Inflammatory macrophage treated with lipopolysaccharide for 4 hours (primary cell): ENCODE measurements at regions not wholly inside any gene's neighbourhood (a gene's known extent, or its start where the extent isn't known, plus 50 kb on each side); places are given as distances from the start of the nearest gene placed in this dataset.
"Not testable (repeated sequence)": the region's sequence is repeated elsewhere in the genome, so short reads cannot be mapped to it uniquely, and the experiment has no call there.

Source experiments
- DNase-seq: peaks from one replicate; pipeline ENCODE4 v3.0.0-alpha.2; 2020

DNA sequence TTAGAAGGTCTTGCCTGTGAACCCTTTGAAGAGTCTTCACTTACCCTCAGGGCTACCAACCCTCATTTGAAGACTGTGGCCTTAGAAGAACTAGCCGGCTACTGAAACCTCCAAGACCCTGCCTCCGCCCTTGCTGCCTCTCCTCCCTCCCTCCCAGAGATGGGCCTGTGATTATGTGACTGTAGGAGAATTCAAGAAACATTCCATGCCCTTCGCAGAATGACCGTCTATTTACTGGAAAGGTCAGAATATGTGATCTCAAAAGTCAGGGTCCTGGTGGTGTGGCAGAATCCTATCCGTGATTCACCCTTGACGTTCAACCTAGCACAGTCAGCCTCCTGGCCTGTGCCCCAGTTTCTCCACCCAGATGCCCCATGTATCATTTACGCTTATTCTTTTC is 109.6 kb downstream of the CTNND1 start:
- no peak for DNase-seq

DNA sequence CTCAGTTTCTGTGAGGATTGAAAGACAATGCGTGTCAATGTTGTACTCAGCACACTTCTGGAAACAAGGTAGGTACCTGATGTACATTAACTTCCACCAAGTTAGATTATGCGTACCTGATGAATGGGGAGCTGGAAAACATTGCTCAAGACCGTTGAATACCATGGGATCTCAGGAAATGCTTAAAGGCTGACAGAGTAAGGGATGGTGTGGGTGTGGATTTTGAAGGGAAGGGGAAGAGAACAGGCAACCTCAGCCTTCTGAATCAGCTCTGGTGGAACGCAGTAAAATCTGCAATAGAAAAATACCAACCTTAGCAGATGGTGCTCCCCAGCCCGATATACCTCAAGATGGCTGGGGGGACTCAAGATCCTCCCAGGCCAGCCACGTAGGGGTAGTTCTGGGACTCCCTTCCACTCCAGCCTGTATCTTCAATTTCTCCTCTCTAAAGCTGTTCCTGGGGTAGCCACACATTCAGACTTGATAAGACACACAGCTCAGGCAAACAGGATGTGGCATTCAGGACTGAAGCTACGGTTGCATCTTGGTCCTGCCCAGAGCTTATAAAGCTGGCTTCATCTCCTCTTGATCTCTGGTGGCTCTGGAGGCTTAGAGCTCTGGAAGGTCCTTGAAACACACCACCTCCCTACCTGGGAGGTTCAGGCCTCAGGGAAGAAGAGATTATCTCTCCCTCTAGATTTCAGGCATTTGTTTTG is 111.8 kb downstream of the CTNND1 start:
- no peak for DNase-seq

DNA sequence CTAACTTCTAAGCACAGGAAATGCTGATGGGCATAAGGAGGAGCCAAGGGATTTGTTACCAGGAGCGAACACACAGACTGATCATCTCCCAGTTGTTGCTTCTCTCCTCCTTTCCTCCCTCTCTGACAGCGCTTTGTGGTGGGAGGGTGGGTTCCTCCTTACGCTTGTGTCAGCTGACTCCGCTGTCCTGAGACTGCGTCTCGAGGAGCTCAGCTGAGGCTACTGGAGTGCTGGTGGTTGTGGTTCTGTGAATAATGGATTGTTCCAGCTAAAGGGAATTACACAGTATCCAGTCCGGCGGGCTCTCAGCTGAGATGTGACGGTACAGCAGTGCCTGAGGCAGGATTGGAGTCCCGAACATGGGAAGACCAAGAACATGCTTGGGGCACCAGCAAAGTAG is 113.4 kb downstream of the CTNND1 start:
- DNase-seq, result no peak

DNA sequence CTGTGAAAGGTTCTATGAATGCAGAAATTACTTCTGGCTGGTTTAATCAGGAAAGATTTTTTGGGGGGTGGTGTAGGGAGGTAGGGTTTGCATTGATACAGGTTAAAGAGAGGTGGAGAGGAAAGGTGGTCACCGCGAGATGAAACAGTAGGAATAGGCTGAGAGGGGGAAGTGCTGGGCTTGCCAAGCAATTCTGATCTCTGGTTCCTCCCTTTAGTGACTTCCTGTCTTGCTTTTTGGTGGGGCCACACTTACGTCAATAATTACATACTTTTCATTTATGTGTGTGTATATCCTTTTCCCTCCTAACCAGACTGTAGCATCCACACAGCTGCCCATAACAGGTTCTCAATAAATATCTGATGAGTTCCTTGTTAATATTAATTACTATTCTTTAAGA is 120.0 kb downstream of the CTNND1 start:
- peak; percentile 8 for DNase-seq

DNA sequence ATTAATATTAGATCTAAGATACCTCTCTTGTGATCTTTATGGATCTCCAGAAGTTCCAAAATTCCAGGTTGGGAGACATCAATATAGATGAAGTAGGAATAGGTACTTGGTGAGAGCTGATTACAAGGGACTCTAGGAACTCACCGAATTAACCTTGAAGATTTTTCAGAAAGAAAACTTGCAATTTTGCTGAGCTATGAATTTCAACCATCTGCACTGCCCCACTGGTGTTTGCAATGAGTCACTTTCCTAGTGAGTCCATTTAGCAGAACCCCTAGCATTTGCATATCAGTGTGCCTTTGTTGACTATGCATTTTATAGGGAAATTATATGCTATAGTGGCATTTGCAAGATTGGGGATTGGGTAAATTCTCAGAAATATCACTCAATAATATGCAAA is 122.0 kb downstream of the CTNND1 start:
- no peak for DNase-seq

DNA sequence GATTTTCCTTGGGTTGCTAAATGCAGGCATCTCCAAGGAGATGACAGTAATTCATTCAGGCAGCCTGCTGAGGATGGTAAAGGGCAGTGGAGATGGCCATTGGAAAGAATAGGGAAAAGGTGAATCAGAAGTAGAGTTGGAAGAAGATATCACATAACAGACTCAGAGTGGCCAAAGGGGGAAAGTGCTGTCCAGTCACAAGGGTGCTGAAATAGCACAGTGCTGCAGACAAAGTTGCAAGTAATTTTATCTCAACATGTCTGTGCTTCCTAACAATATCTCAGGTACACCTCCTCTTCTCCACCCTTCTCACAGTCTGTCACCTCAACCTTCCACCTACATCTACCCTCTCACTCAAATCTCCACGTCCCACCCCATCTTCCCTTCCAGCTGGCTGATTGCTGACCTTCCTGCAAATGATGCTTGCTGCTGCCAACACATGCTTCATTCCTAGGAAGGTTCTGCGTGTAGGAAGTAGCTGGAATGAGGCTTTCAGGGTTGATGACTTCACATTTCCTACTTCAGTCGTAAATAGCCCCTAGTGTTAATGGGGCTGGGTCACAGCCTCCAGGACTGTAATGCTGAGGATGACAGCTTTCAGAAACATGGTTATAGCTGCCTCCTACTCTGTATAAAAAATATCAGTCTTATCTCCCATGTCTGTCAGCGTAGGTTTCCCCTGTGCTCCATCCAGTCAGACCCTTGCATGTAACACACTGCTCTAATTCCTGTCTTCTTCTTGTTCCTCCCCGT is 123.9 kb downstream of the CTNND1 start:
- DNase-seq, result no peak

DNA sequence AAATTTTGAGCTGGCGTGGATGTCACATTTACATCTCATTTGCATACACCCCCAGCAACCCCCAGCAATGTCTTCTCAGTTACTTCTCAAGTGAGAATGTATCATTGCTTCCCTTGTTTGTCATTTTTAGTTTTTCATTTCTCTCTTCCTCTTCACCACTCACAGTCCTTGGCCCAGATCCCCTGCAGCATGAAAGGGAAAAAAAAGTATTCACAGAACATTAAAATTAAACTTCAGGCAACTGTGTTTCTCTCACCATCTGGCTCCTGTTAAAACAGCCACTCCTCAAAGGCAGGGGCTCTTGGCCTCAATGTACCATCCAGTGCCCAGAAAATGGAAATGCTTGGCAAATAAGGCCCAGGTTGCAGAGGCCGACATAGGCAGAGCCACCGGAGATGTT is 126.8 kb downstream of the CTNND1 start:
- no peak for DNase-seq

DNA sequence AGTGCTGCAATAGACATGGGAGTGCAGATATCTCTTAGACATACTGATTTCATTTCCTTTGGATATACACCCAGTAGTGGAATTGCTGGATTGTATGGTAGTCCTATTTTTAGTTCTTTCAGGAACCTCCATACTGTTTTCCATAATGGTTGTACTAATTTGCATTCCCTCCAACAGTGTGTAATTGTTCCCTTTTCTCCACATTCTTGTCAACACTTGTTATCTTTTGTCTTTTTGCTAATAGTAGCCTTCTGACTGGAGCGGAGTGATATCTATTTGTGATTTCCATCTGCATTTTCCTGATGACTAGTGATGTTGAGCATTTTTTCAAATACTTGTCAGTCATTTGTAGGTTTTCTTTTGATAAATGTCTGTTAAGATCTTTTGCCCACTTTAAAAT is 128.9 kb downstream of the CTNND1 start:
- no peak for DNase-seq

DNA sequence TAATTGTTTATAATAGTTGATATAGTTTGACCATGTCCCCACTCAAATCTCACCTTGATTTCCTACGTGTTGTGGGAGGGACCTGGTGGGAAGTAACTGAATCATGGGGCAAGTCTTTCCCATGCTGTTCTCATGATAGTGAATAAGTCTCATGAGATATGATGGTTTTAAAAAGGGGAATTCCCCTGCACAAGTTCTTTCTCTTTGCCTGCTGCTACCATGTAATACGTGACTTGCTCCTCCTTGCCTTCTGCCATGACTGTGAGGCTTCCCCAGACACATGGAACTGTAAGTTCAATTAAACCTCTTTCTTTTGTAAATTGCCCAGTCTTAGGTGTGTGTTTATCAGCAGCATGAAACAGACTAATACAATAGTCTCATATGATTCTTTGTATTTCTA is 130.5 kb upstream of the OR9Q1 start:
- peak; percentile 34 for DNase-seq

DNA sequence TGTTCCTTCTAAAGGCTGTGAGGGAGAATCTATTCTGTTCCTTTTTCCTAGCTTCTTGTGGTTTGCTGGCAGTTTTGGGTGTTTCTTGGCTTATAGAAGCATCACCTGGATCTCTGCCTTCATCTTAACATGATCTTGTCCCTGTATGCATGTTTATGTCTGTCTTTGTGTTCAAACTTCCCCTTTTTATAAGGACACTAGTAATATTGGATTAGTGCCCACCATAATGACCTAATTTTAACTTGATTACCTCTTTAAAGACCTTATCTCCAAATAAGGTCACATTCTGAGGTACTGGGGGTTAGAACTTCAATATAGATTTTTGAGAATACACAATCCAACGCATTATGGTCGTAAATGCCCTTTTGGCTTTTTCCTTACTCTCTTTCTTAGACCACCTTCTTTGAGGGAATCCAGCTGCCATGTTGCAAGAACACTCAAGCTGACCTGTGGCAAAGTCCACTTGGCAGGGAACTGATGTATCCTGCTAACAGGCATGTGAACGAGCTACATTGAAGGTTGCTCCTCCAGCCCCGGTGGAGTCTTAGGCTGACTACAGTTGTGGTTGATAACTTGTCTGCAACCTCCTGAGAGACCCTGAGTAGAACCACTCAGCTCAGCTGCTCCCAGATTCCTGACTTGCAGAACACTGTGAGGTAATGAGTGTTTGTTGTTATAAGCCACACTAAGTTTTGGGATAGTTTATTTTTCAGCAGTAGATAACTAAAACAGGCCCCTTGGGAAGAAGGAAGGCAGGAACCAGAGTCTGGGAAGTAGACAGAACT is 127.1 kb upstream of the OR9Q1 start:
- no peak for DNase-seq

DNA sequence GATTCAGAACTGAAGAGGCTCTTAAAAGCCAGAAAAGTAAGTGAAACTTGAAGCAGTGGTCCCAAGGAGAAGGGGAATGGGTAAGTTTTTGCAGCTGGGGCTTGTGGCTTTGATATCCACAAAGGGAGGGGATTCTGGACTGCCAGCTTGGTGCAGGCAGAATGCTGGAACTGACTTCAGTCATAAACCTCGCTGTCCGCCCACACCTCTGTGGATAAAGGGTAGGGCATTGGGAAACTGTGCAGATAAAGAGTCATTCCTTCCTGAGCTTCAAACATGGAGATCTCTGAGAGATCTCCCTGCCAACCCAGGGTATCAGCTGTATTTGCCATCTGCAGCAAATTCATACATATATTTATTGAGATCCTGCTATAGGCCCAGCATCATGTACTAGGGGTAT is 124.3 kb upstream of the OR9Q1 start:
- peak; percentile 2 for DNase-seq

DNA sequence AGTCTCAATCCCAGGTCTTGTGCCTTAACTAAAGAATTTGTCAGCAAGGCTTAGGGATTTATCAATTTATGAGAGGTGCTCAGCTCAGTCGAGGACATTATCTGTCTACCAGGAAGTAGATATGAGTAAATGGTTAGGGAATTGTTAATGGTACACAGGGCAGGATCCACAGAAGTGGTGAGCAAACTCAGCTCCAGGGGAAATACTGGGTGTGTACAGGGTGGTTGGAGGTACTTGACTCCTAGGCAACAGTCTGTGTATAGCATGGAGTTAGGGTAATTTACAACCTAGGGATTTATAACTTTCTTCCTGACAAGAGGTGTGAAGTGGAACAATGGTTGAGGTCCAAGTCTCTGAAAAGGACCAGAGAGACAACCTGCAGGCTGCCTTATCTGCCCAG is 123.4 kb upstream of the OR9Q1 start:
- DNase-seq, result no peak

DNA sequence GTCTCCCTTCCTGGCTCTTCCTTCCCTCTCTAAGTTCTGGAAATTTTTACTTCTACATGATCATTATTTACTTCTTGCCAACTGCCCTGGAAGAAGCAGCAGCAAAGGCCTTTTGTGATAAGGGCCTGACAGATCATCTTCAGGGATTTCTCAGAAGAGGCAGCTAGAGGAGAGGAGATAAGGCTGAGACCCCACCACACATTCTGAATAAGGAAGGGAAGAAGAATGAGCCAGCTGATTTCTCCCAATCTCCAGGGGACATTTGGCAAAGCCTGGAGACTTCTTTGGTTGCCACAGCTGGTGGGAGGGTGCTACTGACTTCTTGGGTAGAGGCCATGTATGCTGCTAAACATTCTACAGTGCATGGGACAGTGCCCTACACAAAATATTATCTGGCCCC is 122.4 kb upstream of the OR9Q1 start:
- DNase-seq, result no peak

DNA sequence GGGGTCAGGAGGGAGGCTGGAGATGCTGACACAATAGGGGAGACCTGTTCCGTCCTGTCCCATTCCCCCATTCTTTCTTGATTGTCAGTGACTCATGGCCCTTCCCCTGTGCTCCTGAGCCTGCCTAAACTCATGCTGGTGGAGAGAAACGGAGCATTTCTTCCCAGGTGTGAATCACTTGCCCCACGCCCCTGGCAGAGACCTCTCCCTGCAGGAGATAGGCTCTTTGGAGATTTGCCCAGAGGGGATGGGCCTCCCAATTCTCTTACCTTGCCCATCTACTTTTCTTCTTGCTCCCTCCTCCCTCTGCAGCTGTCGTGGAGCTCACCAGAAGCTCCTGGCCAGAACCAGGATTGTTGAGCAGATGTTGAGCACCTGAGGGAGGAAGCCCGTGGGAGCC is 121.9 kb upstream of the OR9Q1 start:
- no peak for DNase-seq

DNA sequence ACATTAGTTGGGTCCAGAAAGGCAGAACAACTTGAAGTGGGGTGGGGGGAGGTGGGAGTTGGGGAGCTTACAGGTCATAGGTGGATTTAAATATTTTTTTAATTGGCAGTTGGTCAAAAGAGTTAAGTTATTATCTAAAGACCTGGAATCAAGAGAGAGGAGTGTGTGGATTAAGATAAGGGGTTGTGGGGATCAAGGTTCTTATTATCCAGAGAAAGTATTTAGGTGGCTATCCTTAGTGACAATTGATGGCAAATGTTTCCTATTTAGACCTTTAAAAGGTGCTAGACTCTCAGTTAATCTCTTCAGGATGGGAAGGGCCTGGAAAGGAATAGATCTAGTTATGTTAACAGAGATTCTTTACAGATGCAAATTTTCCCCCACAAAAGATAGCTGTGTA is 120.7 kb upstream of the OR9Q1 start:
- DNase-seq, result no peak

DNA sequence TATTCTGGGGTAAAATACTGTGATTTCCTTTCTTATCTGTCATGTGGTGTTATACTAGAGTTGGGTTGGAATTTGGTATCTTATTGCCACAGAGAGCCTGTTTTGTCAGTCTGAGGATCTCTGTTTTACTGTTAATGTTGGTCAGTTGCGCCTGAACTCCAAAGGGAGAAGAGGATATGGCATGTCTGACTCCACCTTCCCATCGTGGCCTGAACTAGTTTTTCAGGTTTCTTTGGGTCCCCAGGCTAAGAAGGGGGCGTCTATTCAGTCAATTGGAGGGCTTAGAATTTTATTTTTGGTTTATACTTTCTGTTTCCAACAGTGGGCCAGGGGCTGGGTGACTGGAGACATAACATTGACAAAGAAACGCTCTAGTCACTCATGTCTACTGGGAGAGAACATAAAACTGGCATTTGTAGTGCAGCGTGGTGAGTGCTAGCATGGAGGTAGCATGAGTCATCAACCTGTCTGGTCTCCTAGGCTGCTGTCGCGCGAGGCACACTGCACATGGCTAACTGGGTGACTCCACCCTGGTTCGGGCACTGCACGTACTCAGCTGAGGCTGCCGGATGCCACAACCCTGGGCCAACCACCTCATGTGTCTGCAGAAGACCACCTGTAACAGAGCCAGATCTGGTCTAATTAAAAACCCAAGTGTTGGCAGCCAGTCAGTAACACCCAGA is 120.1 kb upstream of the OR9Q1 start:
- no peak for DNase-seq

DNA sequence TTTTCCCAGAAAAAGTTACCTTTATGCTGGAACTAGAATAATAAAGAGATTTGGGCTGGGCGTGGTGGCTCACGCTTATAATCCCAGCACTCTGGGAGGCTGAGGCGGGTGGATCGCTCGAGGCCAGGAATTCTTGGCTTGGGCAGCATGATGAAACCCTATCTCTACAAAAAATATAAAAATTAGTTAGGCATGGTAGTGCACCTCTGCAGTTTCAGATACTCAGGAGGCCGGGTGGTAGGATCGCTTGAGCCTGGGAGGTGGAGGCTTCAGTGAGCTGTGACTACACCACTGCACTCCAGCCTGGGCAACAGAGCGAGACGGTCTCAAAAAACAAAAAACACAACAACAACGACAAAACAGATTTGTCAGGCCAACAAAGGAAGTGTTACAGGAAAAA is 119.3 kb upstream of the OR9Q1 start:
- DNase-seq, result no peak

DNA sequence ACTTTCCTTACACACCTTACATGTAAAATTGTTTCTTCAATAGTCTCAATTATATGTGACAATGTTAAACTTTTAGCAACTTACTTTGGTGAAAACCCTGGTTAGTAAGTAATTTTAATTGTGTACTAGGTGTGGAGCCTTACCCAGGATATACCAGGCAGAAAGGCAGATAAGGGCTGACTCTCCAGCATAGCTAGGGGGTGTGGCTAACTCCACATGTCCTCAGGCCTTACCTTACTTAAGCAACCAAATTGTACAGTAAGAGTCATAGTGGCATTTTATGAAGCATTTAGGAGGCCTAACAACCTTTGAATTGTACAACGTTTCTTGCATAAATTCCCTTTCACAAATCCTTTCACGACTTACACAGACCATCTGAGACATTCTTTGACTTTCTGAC is 118.2 kb upstream of the OR9Q1 start:
- DNase-seq, result no peak

DNA sequence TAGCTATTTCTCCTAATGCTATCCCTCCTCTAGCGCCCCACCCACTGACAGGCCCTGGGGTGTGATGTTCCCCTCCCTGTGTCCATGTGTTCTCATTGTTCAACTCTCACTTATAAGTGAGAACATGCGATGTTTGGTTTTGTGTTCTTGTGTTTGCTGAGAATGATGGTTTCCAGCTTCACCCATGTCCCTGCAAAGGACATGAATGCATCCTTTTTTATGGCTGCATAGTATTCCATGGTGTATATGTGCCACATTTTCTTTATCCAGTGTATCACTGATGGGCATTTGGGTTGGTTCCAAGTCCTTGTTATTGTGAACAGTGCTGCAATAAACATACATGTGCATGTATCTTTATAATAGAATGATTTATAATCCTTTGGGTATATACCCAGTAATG is 115.3 kb upstream of the OR9Q1 start:
- not testable (repeated sequence) for DNase-seq

DNA sequence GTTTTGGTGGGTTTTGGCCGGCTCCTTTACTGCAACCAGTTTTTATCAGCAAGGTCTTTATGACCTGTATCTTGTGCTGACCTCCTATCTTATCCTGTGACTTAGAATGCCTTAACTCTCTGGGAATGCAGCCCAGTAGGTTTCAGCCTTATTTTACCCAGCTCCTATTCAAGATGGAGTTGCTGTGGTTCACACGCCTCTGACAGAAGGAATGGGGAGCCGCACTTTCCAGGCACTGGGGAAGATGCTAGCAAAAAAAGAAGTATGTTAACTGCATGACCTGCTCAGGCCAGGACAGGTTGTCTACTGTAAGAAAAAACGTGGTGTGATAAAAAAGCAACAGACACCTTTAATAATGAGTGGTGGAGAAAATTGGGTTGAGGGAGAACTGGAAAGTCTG is 112.2 kb upstream of the OR9Q1 start:
- DNase-seq, result not testable (repeated sequence)

DNA sequence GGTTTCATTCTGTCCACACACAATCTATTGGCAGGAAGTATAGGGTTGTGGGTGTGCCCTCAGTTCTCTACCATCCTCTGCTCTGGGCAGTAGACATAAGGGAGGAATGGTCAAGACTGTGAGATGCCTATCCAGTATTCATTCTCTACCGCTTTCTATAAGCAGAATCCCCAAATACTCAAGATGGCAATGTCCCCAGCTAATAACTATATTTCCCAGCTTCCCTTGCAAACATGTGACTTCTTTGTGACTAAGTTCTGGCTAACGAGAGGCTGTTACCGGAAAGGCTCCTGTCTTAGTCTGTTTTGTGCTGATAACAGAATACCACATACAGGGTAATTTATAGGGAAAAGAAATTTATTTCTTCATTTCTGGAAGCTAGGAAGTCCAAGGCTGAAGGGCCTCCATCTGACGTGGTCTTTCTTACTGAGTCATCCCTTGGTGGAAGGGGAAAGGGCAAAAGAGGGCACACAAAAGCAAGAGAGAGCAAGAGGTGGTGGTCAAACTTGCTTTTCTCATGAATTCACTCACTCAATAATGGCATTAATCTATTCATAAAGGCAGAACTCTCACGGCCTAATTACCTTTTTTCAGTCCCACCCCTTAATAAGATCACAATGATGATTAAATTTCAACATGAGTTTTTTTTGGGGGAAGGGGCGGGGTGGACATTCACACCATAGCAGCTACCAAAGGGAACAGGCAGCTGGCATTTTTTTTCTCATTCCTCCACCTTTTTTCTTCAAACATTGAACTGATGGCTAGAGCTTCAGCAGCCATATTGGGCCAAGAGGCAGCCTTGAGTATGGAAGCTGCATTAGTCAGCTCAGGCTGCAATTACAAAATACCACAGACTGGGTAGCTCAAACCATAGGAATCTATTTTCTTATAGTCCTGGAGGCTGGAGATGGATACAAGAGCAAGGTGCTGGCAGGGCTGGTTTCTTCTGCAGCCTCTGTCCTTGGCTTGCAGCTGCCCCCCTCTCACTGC is 109.7 kb upstream of the OR9Q1 start:
- DNase-seq, result no peak

DNA sequence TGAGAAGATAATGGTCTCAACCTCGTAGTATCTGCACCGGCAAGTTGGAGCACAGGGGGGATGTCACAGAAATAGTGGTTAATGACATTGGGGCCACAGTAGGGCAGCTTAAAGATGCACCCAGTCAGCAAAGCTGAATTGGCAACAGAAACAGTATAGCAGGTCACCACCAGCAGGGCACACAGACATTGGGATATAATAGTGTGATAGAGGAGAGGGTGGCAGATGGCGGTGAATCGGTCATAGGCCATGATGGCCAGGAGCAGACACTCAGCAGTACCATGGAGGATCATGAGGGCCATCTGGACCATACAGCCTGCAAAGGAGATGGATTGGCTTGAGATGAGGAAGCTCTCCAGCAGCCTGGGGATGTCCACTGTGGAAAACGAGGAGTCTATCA is 106.0 kb upstream of the OR9Q1 start:
- no peak for DNase-seq
